ENCODE measurements at regions not wholly inside any gene's neighbourhood (a gene's known extent, or its start where the extent isn't known, plus 50 kb on each side); places are given as distances from the start of the nearest gene placed in this dataset.

DNA sequence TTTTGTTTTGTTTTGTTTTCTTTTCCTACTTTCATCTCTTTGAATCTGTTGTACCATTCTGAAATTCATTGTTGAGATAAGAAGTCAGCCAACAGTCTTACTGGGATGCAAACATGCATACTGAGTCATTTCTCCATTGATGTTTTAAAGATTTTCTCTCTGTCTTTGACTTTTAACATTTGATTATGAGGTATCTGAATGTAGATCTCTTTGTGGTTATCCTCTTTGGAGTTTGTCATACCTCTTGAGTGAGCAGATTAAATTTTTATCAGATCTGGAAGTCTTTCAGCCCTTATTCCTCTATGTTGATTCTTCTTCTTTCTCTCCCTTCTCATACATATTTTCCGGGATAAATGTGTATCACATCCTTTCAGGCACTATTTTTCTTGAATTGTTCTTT, 406.9 kb upstream of the NCAM2 start:
- no peak for TF ChIP-seq EZH2 (IDR thresholded peaks at IDR 0.05; ENCODE audit: insufficient read depth, poor library complexity, severe bottlenecking)
- TF ChIP-seq EZH2phosphoT487 (IDR thresholded peaks at IDR 0.05; ENCODE audit: insufficient read depth, low read depth) = no peak
